ENCODE measurements at regions not wholly inside any gene's neighbourhood (a gene's known extent, or its start where the extent isn't known, plus 50 kb on each side); places are given as distances from the start of the nearest gene placed in this dataset.

- H3K4me3 Mint-ChIP-seq = no peak overlapping the region
- peaks cover 52% of the 10 kb centered on the region for H3K27me3 Mint-ChIP-seq (ENCODE audit: low read depth)
- H3K36me3 Mint-ChIP-seq (ENCODE audit: low read depth) = no peaks in the 10 kb centered on the region
- peaks cover 5% of the 10 kb centered on the region for H3K4me1 Mint-ChIP-seq (ENCODE audit: low read depth)
- H3K9me3 Mint-ChIP-seq = no peaks in the 10 kb centered on the region
- no peak overlapping the region for H3K27ac Mint-ChIP-seq
Observed at GRCh38 chr3:127457546-127458145, 132.9 kb downstream of the TPRA1 start.

GRCh38 chr3:127457094-127457475 is 133.4 kb downstream of the TPRA1 start:
- Mint-ChIP-seq H3K4me3 (no peak overlapping the region), H3K36me3 (ENCODE audit: low read depth) (no peaks in the 10 kb centered on the region), H3K4me1 (ENCODE audit: low read depth) (peaks cover 5% of the 10 kb centered on the region), H3K27me3 (ENCODE audit: low read depth) (peaks cover 50% of the 10 kb centered on the region), H3K9me3 (no peaks in the 10 kb centered on the region), H3K27ac (no peak overlapping the region)

GRCh38 chr3:127456471-127457093 is 134.0 kb downstream of the TPRA1 start:
- Mint-ChIP-seq H3K4me3 (no peak overlapping the region), H3K36me3 (ENCODE audit: low read depth) (no peaks in the 10 kb centered on the region)

GRCh38 chr3:127455541-127456450 is 134.7 kb downstream of the TPRA1 start:
- Mint-ChIP-seq H3K27me3 (ENCODE audit: low read depth) (peaks cover 48% of the 10 kb centered on the region), H3K9me3 (no peaks in the 10 kb centered on the region), H3K4me3 (no peak overlapping the region), H3K27ac (no peak overlapping the region), H3K36me3 (ENCODE audit: low read depth) (no peaks in the 10 kb centered on the region), H3K4me1 (ENCODE audit: low read depth) (peaks cover 5% of the 10 kb centered on the region)

More at GRCh38 chr3:127456471-127457093, 134.0 kb downstream of the TPRA1 start:
- H3K4me1 Mint-ChIP-seq (ENCODE audit: low read depth) = peaks cover 5% of the 10 kb centered on the region
- H3K27me3 Mint-ChIP-seq (ENCODE audit: low read depth) = peaks cover 48% of the 10 kb centered on the region
- no peak overlapping the region for H3K27ac Mint-ChIP-seq
- H3K9me3 Mint-ChIP-seq = no peaks in the 10 kb centered on the region

GRCh38 chr3:127454968-127455367 is 135.6 kb downstream of the TPRA1 start:
- no peaks in the 10 kb centered on the region for H3K36me3 Mint-ChIP-seq (ENCODE audit: low read depth)
- H3K4me1 Mint-ChIP-seq (ENCODE audit: low read depth) = peaks cover 5% of the 10 kb centered on the region
- H3K27ac Mint-ChIP-seq = no peak overlapping the region
- peaks cover 48% of the 10 kb centered on the region for H3K27me3 Mint-ChIP-seq (ENCODE audit: low read depth)
- no peak overlapping the region for H3K4me3 Mint-ChIP-seq
- no peaks in the 10 kb centered on the region for H3K9me3 Mint-ChIP-seq

- Mint-ChIP-seq H3K4me3 (no peak overlapping the region), H3K9me3 (no peaks in the 10 kb centered on the region), H3K27ac (no peak overlapping the region), H3K27me3 (ENCODE audit: low read depth) (peaks cover 45% of the 10 kb centered on the region), H3K36me3 (ENCODE audit: low read depth) (no peaks in the 10 kb centered on the region), H3K4me1 (ENCODE audit: low read depth) (peaks cover 5% of the 10 kb centered on the region)
Observed at GRCh38 chr3:127454051-127454450, 136.5 kb downstream of the TPRA1 start.

GRCh38 chr3:127452321-127452821 is 138.2 kb downstream of the TPRA1 start:
- no peaks in the 10 kb centered on the region for H3K36me3 Mint-ChIP-seq (ENCODE audit: low read depth)
- peaks cover 5% of the 10 kb centered on the region for H3K4me1 Mint-ChIP-seq (ENCODE audit: low read depth)
- H3K4me3 Mint-ChIP-seq = no peak overlapping the region
- H3K27me3 Mint-ChIP-seq (ENCODE audit: low read depth) = peaks cover 36% of the 10 kb centered on the region
- H3K27ac Mint-ChIP-seq = no peak overlapping the region
- H3K9me3 Mint-ChIP-seq = no peaks in the 10 kb centered on the region

GRCh38 chr3:127451321-127451720 is 139.2 kb downstream of the TPRA1 start:
- H3K27me3 Mint-ChIP-seq (ENCODE audit: low read depth) = peaks cover 28% of the 10 kb centered on the region
- H3K27ac Mint-ChIP-seq = no peak overlapping the region
- H3K4me1 Mint-ChIP-seq (ENCODE audit: low read depth) = peaks cover 5% of the 10 kb centered on the region
- H3K4me3 Mint-ChIP-seq = no peak overlapping the region
- no peaks in the 10 kb centered on the region for H3K36me3 Mint-ChIP-seq (ENCODE audit: low read depth)
- H3K9me3 Mint-ChIP-seq = no peaks in the 10 kb centered on the region

- Mint-ChIP-seq H3K4me1 (ENCODE audit: low read depth) (peaks cover 2% of the 10 kb centered on the region), H3K4me3 (no peak overlapping the region), H3K27ac (no peak overlapping the region), H3K9me3 (no peaks in the 10 kb centered on the region), H3K27me3 (ENCODE audit: low read depth) (peaks cover 22% of the 10 kb centered on the region), H3K36me3 (ENCODE audit: low read depth) (no peaks in the 10 kb centered on the region)
Observed at GRCh38 chr3:127450331-127450730, 140.2 kb downstream of the TPRA1 start.

- Mint-ChIP-seq H3K9me3 (no peaks in the 10 kb centered on the region), H3K36me3 (ENCODE audit: low read depth) (no peaks in the 10 kb centered on the region), H3K4me3 (no peak overlapping the region), H3K27me3 (ENCODE audit: low read depth) (peaks cover 15% of the 10 kb centered on the region), H3K4me1 (ENCODE audit: low read depth) (no peaks in the 10 kb centered on the region), H3K27ac (no peak overlapping the region)
Observed at GRCh38 chr3:127449486-127450212, 140.9 kb downstream of the TPRA1 start.

GRCh38 chr3:127448671-127449070 is 141.9 kb downstream of the TPRA1 start:
- no peaks in the 10 kb centered on the region for H3K36me3 Mint-ChIP-seq (ENCODE audit: low read depth)
- H3K27ac Mint-ChIP-seq = no peak overlapping the region
- peaks cover 8% of the 10 kb centered on the region for H3K27me3 Mint-ChIP-seq (ENCODE audit: low read depth)
- no peaks in the 10 kb centered on the region for H3K4me1 Mint-ChIP-seq (ENCODE audit: low read depth)
- H3K4me3 Mint-ChIP-seq = no peak overlapping the region
- H3K9me3 Mint-ChIP-seq = no peaks in the 10 kb centered on the region

GRCh38 chr3:127448161-127448561 is 142.4 kb downstream of the TPRA1 start:
- H3K9me3 Mint-ChIP-seq = no peaks in the 10 kb centered on the region
- H3K27ac Mint-ChIP-seq = no peak overlapping the region
- H3K36me3 Mint-ChIP-seq (ENCODE audit: low read depth) = no peaks in the 10 kb centered on the region
- H3K27me3 Mint-ChIP-seq (ENCODE audit: low read depth) = peaks cover 4% of the 10 kb centered on the region
- H3K4me1 Mint-ChIP-seq (ENCODE audit: low read depth) = no peaks in the 10 kb centered on the region
- H3K4me3 Mint-ChIP-seq = no peak overlapping the region

GRCh38 chr3:127446756-127447155 is 143.8 kb downstream of the TPRA1 start:
- Mint-ChIP-seq H3K36me3 (ENCODE audit: low read depth) (no peaks in the 10 kb centered on the region), H3K4me3 (no peak overlapping the region), H3K4me1 (ENCODE audit: low read depth) (no peaks in the 10 kb centered on the region), H3K27ac (no peak overlapping the region), H3K9me3 (no peaks in the 10 kb centered on the region), H3K27me3 (ENCODE audit: low read depth) (peaks cover 4% of the 10 kb centered on the region)

All from T-helper 1 cell treated with Interleukin-12 subunit alpha and Interleukin-12 subunit beta and Interleukin-4 antibody, amounts not matched to agents 30 μg/mL and 1 μg/mL, for 36 hours (primary cell).